CD14-positive monocyte (primary cell): ENCODE measurements at regions not wholly inside any gene's neighbourhood (a gene's known extent, or its start where the extent isn't known, plus 50 kb on each side); places are given as distances from the start of the nearest gene placed in this dataset.
A peak's percentile ranks its signal among the peaks of the same experiment; 100 is the strongest.

ENCODE experiments used
- DNase-seq, 3 donors: peaks; one replicate each; pipeline ENCODE4 v3.0.0-alpha.2; 2011 to 2022
- H2AFZ ChIP-seq: 2 replicates; pipeline ENCODE4 v1.6.0; 2012; ENCODE audit warnings: mild to moderate bottlenecking, low read depth, low read length, inconsistent platforms; ENCODE audit not compliant: insufficient read depth, poor library complexity, severe bottlenecking
- H3K27ac ChIP-seq, 2 donors: 1 replicate in 1 of 2; 2 replicates in 1 of 2; pipeline ENCODE4 v1.5.1; 2012 to 2013; ENCODE audit warnings: low read length in 2 of 2, control low read depth in 1 of 2, inconsistent platforms in 1 of 2, low read depth in 1 of 2, mild to moderate bottlenecking in 1 of 2
- H3K27me3 ChIP-seq, 2 donors: one replicate each; pipeline versions ENCODE4 v1.6.0 to v1.6.1; 2011 to 2013; ENCODE audit warnings: low read length in 2 of 2; ENCODE audit not compliant: control insufficient read depth in 2 of 2, insufficient read depth in 2 of 2
- H3K36me3 ChIP-seq, 2 donors: replicated peaks in 1 of 2; 1 replicate in 1 of 2; 2 replicates in 1 of 2; pipeline versions ENCODE4 v1.5.1 to v1.6.1; 2012 to 2013; ENCODE audit warnings: low read length in 2 of 2, control low read depth in 1 of 2, inconsistent platforms in 1 of 2, mild to moderate bottlenecking in 1 of 2; ENCODE audit not compliant: insufficient read depth in 2 of 2, control insufficient read depth in 1 of 2
- H3K4me1 ChIP-seq, 2 donors: 1 replicate in 1 of 2; 2 replicates in 1 of 2; pipeline versions ENCODE4 v1.5.1 to v1.6.1; 2012 to 2013; ENCODE audit warnings: low read length in 2 of 2, control low read depth in 1 of 2, inconsistent platforms in 1 of 2, mild to moderate bottlenecking in 1 of 2, moderate library complexity in 1 of 2; ENCODE audit not compliant: insufficient read depth in 2 of 2, control insufficient read depth in 1 of 2
- H3K4me2 ChIP-seq: replicated peaks from 2 replicates; pipeline ENCODE3; 2012; ENCODE audit warnings: low read length, moderate library complexity, mild to moderate bottlenecking; ENCODE audit not compliant: poor library complexity, severe bottlenecking; ENCODE audit errors: extremely low read depth
- H3K4me3 ChIP-seq, 3 experiments: fragments of 200-600 bp in 1 of 3; sonication (generic) in 1 of 3; replicated peaks in 1 of 3; 1 replicate in 2 of 3; 2 replicates in 1 of 3; pipeline ENCODE4 v1.5.1; 2011 to 2013; ENCODE audit warnings: low read length in 3 of 3, mild to moderate bottlenecking in 3 of 3, control low read depth in 2 of 3, low read depth in 2 of 3, inconsistent platforms in 1 of 3, moderate library complexity in 1 of 3
- H3K79me2 ChIP-seq: 2 replicates; pipeline ENCODE4 v1.6.0; 2012; ENCODE audit warnings: mild to moderate bottlenecking, control low read depth, inconsistent platforms, low read length, moderate library complexity; ENCODE audit not compliant: insufficient read depth
- H3K9ac ChIP-seq: 2 replicates; pipeline ENCODE4 v1.6.0; 2017; ENCODE audit warnings: low read length, mild to moderate bottlenecking; ENCODE audit not compliant: insufficient read depth, poor library complexity, severe bottlenecking
- H3K9me3 ChIP-seq, 2 donors: replicated peaks in 1 of 2; 1 replicate in 1 of 2; 2 replicates in 1 of 2; pipeline versions ENCODE4 v1.5.1 to v1.6.1; 2012 to 2013; ENCODE audit warnings: low read length in 2 of 2, control low read depth in 1 of 2; ENCODE audit not compliant: control insufficient read depth in 1 of 2, insufficient read depth in 1 of 2
- H4K20me1 ChIP-seq: 2 replicates; pipeline ENCODE4 v1.6.0; 2012; ENCODE audit warnings: mild to moderate bottlenecking, low read length, control low read depth, moderate library complexity; ENCODE audit not compliant: insufficient read depth
- H3K27ac Mint-ChIP-seq, 7 donors: one replicate each; pipeline ENCODE4 v1.8.0; 2020; ENCODE audit warnings: mild to moderate bottlenecking in 7 of 7, mixed read lengths in 7 of 7, moderate library complexity in 6 of 7, inconsistent platforms in 2 of 7
- H3K27me3 Mint-ChIP-seq, 3 donors: one replicate each; pipeline ENCODE4 v1.8.0; 2021 to 2022; ENCODE audit warnings: low read depth in 3 of 3, mild to moderate bottlenecking in 3 of 3, mixed read lengths in 3 of 3, moderate library complexity in 3 of 3, inconsistent platforms in 1 of 3
- H3K36me3 Mint-ChIP-seq, 2 donors: one replicate each; pipeline ENCODE4 v1.8.0; 2020; ENCODE audit warnings: mixed read lengths in 2 of 2, inconsistent platforms in 1 of 2, mild to moderate bottlenecking in 1 of 2
- H3K4me1 Mint-ChIP-seq: one replicate; pipeline ENCODE4 v1.8.0; 2020; ENCODE audit warnings: mild to moderate bottlenecking, mixed read lengths
- H3K4me3 Mint-ChIP-seq, 2 donors: one replicate each; pipeline ENCODE4 v1.8.0; 2020; ENCODE audit warnings: mild to moderate bottlenecking in 2 of 2, mixed read lengths in 2 of 2, moderate library complexity in 1 of 2
- H3K9me3 Mint-ChIP-seq, 7 donors: one replicate each; pipeline ENCODE4 v1.8.0; 2020 to 2022; ENCODE audit warnings: mixed read lengths in 7 of 7, mild to moderate bottlenecking in 6 of 7, moderate library complexity in 6 of 7, inconsistent platforms in 2 of 7
- WGBS: methylation state at CpG from one replicate; pipeline ENCODE4 v1.1.5; 2013; ENCODE audit warnings: missing lambda C conversion rate; ENCODE audit not compliant: insufficient coverage; 5-methylcytosine and 5-hydroxymethylcytosine counted together
- intact Hi-C, 2 donors: fragments of 100-400 bp; cut with micrococcal nuclease; formaldehyde crosslinking; loops; one replicate each; pipeline versions ENCODE4 v1.15.0 to v1.15.1; 2023
- TF ChIP-seq, protein P1 (sequence below): fragments of 200-600 bp; IDR thresholded peaks from one replicate; pipeline ENCODE4 v1.8.0; 2022; ENCODE audit warnings: antibody characterized with exemption, mild to moderate bottlenecking

- intact Hi-C loops, result no loop called here
- Histone ChIP-seq H3K4me3 (no peak overlapping the region), H4K20me1 (no peaks in the 10 kb centered on the region), H3K9ac (no peak overlapping the region), H2AFZ (no peak overlapping the region), H3K9me3 (no peaks in the 10 kb centered on the region), H3K79me2 (no peaks in the 10 kb centered on the region), H3K27me3 (no peaks in the 10 kb centered on the region), H3K4me1 (no peaks in the 10 kb centered on the region), H3K36me3 (no peaks in the 10 kb centered on the region), H3K27ac (no peak overlapping the region), H3K4me2 (no peak overlapping the region)
- Mint-ChIP-seq H3K36me3 (no peaks in the 10 kb centered on the region), H3K27me3 (peaks cover 0 to 6% (median 2%) of the 10 kb centered on the region in 3 donors), H3K27ac (no peak overlapping the region), H3K4me1 (no peaks in the 10 kb centered on the region), H3K9me3 (peaks cover 0 to 4% (median 0%) of the 10 kb centered on the region in 7 donors), H3K4me3 (no peak overlapping the region)
- WGBS, result no CpG with 5 or more reads among the region's 3 CpGs
- TF ChIP-seq, protein P1, sequence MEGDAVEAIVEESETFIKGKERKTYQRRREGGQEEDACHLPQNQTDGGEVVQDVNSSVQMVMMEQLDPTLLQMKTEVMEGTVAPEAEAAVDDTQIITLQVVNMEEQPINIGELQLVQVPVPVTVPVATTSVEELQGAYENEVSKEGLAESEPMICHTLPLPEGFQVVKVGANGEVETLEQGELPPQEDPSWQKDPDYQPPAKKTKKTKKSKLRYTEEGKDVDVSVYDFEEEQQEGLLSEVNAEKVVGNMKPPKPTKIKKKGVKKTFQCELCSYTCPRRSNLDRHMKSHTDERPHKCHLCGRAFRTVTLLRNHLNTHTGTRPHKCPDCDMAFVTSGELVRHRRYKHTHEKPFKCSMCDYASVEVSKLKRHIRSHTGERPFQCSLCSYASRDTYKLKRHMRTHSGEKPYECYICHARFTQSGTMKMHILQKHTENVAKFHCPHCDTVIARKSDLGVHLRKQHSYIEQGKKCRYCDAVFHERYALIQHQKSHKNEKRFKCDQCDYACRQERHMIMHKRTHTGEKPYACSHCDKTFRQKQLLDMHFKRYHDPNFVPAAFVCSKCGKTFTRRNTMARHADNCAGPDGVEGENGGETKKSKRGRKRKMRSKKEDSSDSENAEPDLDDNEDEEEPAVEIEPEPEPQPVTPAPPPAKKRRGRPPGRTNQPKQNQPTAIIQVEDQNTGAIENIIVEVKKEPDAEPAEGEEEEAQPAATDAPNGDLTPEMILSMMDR, result no peak
- no peak for DNase-seq
Observed at GRCh38 chr9:84492366-84493159, 152.0 kb upstream of the SLC28A3 start.

- Mint-ChIP-seq H3K27ac (peak overlapping the region in 1 of 7 donors; percentile 2), H3K27me3 (peaks cover 0 to 6% (median 2%) of the 10 kb centered on the region in 3 donors), H3K9me3 (peaks cover 0 to 4% (median 0%) of the 10 kb centered on the region in 7 donors), H3K36me3 (no peaks in the 10 kb centered on the region), H3K4me1 (no peaks in the 10 kb centered on the region), H3K4me3 (no peak overlapping the region)
- Histone ChIP-seq H3K4me2 (no peak overlapping the region), H2AFZ (no peak overlapping the region), H4K20me1 (no peaks in the 10 kb centered on the region), H3K36me3 (no peaks in the 10 kb centered on the region), H3K9me3 (no peaks in the 10 kb centered on the region), H3K79me2 (no peaks in the 10 kb centered on the region), H3K9ac (no peak overlapping the region), H3K27me3 (no peaks in the 10 kb centered on the region), H3K4me3 (no peak overlapping the region), H3K4me1 (no peaks in the 10 kb centered on the region), H3K27ac (no peak overlapping the region)
- intact Hi-C loops, result no loop called here
- DNase-seq, result no peak
- 92% methylated on average over 5 of the region's 6 CpGs for WGBS
- TF ChIP-seq, protein P1, result no peak
Observed at GRCh38 chr9:84493284-84493947, 152.9 kb upstream of the SLC28A3 start.
